8988T (cell line): ENCODE measurements at regions not wholly inside any gene's neighbourhood (a gene's known extent, or its start where the extent isn't known, plus 50 kb on each side); places are given as distances from the start of the nearest gene placed in this dataset.

Source experiments
- DNase-seq: peaks from one replicate; pipeline ENCODE4 v3.0.0; 2011

GRCh38 chr22:27621486-27622070, 180.0 kb downstream of the MN1 start:
- no peak for DNase-seq

- DNase-seq: no peak
These were observed 177.5 kb downstream of the MN1 start for GRCh38 chr22:27624042-27624441.

- DNase-seq: no peak
These were observed 176.9 kb downstream of the MN1 start for GRCh38 chr22:27624705-27625104.

- no peak for DNase-seq
These were observed 175.5 kb downstream of the MN1 start for GRCh38 chr22:27625769-27626674.

GRCh38 chr22:27626675-27627443, 174.7 kb downstream of the MN1 start:
- no peak for DNase-seq

- no peak for DNase-seq
These were observed 174.1 kb downstream of the MN1 start for GRCh38 chr22:27627444-27627833.

- DNase-seq: no peak
These were observed 173.7 kb downstream of the MN1 start for GRCh38 chr22:27627901-27628300.

- DNase-seq: no peak
These were observed 173.2 kb downstream of the MN1 start for GRCh38 chr22:27628341-27628740.

- DNase-seq: no peak
These were observed 172.5 kb downstream of the MN1 start for GRCh38 chr22:27628891-27629631.

- no peak for DNase-seq
These were observed 171.5 kb downstream of the MN1 start for GRCh38 chr22:27629908-27630673.

GRCh38 chr22:27630754-27631153, 170.8 kb downstream of the MN1 start:
- no peak for DNase-seq

GRCh38 chr22:27631641-27632040, 169.9 kb downstream of the MN1 start:
- DNase-seq: no peak

GRCh38 chr22:27632451-27633295, 168.9 kb downstream of the MN1 start:
- DNase-seq: no peak

- no peak for DNase-seq
These were observed 168.2 kb downstream of the MN1 start for GRCh38 chr22:27633296-27633871.

GRCh38 chr22:27634043-27634740, 167.4 kb downstream of the MN1 start:
- DNase-seq: no peak

- DNase-seq: no peak
These were observed 166.1 kb downstream of the MN1 start for GRCh38 chr22:27635435-27635834.

GRCh38 chr22:27635852-27636251, 165.7 kb downstream of the MN1 start:
- no peak for DNase-seq

GRCh38 chr22:27636716-27637508, 164.6 kb downstream of the MN1 start:
- DNase-seq: no peak

- DNase-seq: no peak
These were observed 164.0 kb downstream of the MN1 start for GRCh38 chr22:27637604-27638003.
